ENCODE measurements at regions not wholly inside any gene's neighbourhood (a gene's known extent, or its start where the extent isn't known, plus 50 kb on each side); places are given as distances from the start of the nearest gene placed in this dataset.

- no peak for DNase-seq
Measured at GRCh38 chr7:12785473-12785872, 98.0 kb downstream of the ARL4A start.

GRCh38 chr7:12786494-12786893, 99.1 kb downstream of the ARL4A start:
- DNase-seq = no peak

- DNase-seq = no peak
Measured at GRCh38 chr7:12788171-12788570, 100.7 kb downstream of the ARL4A start.

GRCh38 chr7:12788591-12788990, 101.2 kb downstream of the ARL4A start:
- DNase-seq = no peak

GRCh38 chr7:12794722-12795302, 107.4 kb downstream of the ARL4A start:
- DNase-seq = no peak

GRCh38 chr7:12796397-12797127, 109.1 kb downstream of the ARL4A start:
- no peak for DNase-seq

GRCh38 chr7:12800486-12800885, 113.1 kb downstream of the ARL4A start:
- no peak for DNase-seq

- no peak for DNase-seq
Measured at GRCh38 chr7:12801107-12801506, 113.7 kb downstream of the ARL4A start.

GRCh38 chr7:12802070-12802469, 114.6 kb downstream of the ARL4A start:
- DNase-seq = no peak

- DNase-seq = no peak
Measured at GRCh38 chr7:12803542-12803941, 116.1 kb downstream of the ARL4A start.

- DNase-seq = no peak
Measured at GRCh38 chr7:12805518-12805928, 118.1 kb downstream of the ARL4A start.

GRCh38 chr7:12805957-12806356, 118.5 kb downstream of the ARL4A start:
- DNase-seq = no peak

- DNase-seq = no peak
Measured at GRCh38 chr7:12809476-12809875, 122.0 kb downstream of the ARL4A start.

- DNase-seq = no peak
Measured at GRCh38 chr7:12812111-12812510, 124.7 kb downstream of the ARL4A start.

GRCh38 chr7:12814107-12814506, 126.7 kb downstream of the ARL4A start:
- no peak for DNase-seq

- no peak for DNase-seq
Measured at GRCh38 chr7:12814828-12815227, 127.4 kb downstream of the ARL4A start.

GRCh38 chr7:12815426-12815825, 128.0 kb downstream of the ARL4A start:
- no peak for DNase-seq

- DNase-seq = no peak
Measured at GRCh38 chr7:12815871-12816270, 128.4 kb downstream of the ARL4A start.

GRCh38 chr7:12820777-12821176, 133.3 kb downstream of the ARL4A start:
- DNase-seq = no peak

GRCh38 chr7:12821746-12822145, 134.3 kb downstream of the ARL4A start:
- DNase-seq = no peak

GRCh38 chr7:12826079-12826478, 138.6 kb downstream of the ARL4A start:
- no peak for DNase-seq

- no peak for DNase-seq
Measured at GRCh38 chr7:12827219-12827821, 139.9 kb downstream of the ARL4A start.

GRCh38 chr7:12827920-12828319, 140.5 kb downstream of the ARL4A start:
- no peak for DNase-seq

GRCh38 chr7:12831024-12831423, 143.6 kb downstream of the ARL4A start:
- DNase-seq = no peak
